Liver (tissue), 8 donors: ENCODE measurements at regions not wholly inside any gene's neighbourhood (a gene's known extent, or its start where the extent isn't known, plus 50 kb on each side); places are given as distances from the start of the nearest gene placed in this dataset.
"Not testable (repeated sequence)": the region's sequence is repeated elsewhere in the genome, so short reads cannot be mapped to it uniquely, and the experiment has no call there.

Experiments used
- DNase-seq: peaks from one replicate; pipeline ENCODE4 v3.0.0-alpha.2; 2017; ENCODE audit warnings: low spot score
- H3K27ac ChIP-seq, 2 donors: one replicate each; pipeline ENCODE4 v1.7.0; 2013; ENCODE audit warnings: inconsistent platforms in 2 of 2, low read length in 2 of 2, control low read depth in 1 of 2, low read depth in 1 of 2, mild to moderate bottlenecking in 1 of 2
- H3K27me3 ChIP-seq, 4 donors: one replicate each; pipeline versions ENCODE4 v1.6.1 to v1.7.0; 2013; ENCODE audit warnings: low read length in 3 of 4, inconsistent platforms in 1 of 4, mild to moderate bottlenecking in 1 of 4, moderate library complexity in 1 of 4; ENCODE audit not compliant: control insufficient read depth in 4 of 4, insufficient read depth in 4 of 4
- H3K36me3 ChIP-seq, 4 donors: one replicate each; pipeline versions ENCODE4 v1.6.1 to v1.7.0; 2013; ENCODE audit warnings: low read length in 3 of 4, mild to moderate bottlenecking in 3 of 4, low read depth in 1 of 4, moderate library complexity in 1 of 4; ENCODE audit not compliant: control insufficient read depth in 4 of 4, insufficient read depth in 3 of 4
- H3K4me1 ChIP-seq, 4 donors: one replicate each; pipeline versions ENCODE4 v1.6.1 to v1.7.0; 2013; ENCODE audit warnings: low read length in 3 of 4, mild to moderate bottlenecking in 3 of 4, moderate library complexity in 1 of 4; ENCODE audit not compliant: control insufficient read depth in 4 of 4, insufficient read depth in 4 of 4
- H3K4me3 ChIP-seq, 3 donors: one replicate each; pipeline versions ENCODE4 v1.6.1 to v1.7.0; 2013; ENCODE audit warnings: low read length in 3 of 3, control low read depth in 1 of 3, low read depth in 1 of 3, mild to moderate bottlenecking in 1 of 3
- H3K9ac ChIP-seq, 2 donors: one replicate each; pipeline ENCODE4 v1.7.0; 2013; ENCODE audit warnings: low read length in 2 of 2, mild to moderate bottlenecking in 2 of 2, moderate library complexity in 2 of 2, control low read depth in 1 of 2, low read depth in 1 of 2
- H3K9me3 ChIP-seq, 4 donors: one replicate each; pipeline versions ENCODE4 v1.6.1 to v1.7.0; 2013; ENCODE audit warnings: low read length in 3 of 4; ENCODE audit not compliant: control insufficient read depth in 4 of 4
- EGR1 ChIP-seq, 2 donors: IDR thresholded peaks; 2 replicates each; pipeline ENCODE4 v1.6.1; 2016 to 2018; ENCODE audit warnings: antibody characterized with exemption in 2 of 2, low read depth in 2 of 2
- FOXA1 ChIP-seq: IDR thresholded peaks from 2 replicates; pipeline ENCODE4 v1.6.1; 2016; ENCODE audit warnings: antibody characterized with exemption
- FOXA2 ChIP-seq: IDR thresholded peaks from 2 replicates; pipeline ENCODE4 v1.6.1; 2016; ENCODE audit warnings: antibody characterized with exemption
- GABPA ChIP-seq, 2 donors: IDR thresholded peaks in 1 of 2; conservative IDR thresholded peaks in 1 of 2; 2 replicates each; pipeline ENCODE4 v1.6.1; 2016; ENCODE audit warnings: antibody characterized with exemption in 2 of 2, mild to moderate bottlenecking in 1 of 2, moderate library complexity in 1 of 2
- HNF4A ChIP-seq, 2 donors: conservative IDR thresholded peaks; 2 replicates each; pipeline ENCODE4 v1.6.1; 2016; ENCODE audit warnings: antibody characterized with exemption in 2 of 2, mild to moderate bottlenecking in 2 of 2
- HNF4G ChIP-seq: IDR thresholded peaks from 2 replicates; pipeline ENCODE4 v1.6.1; 2016; ENCODE audit warnings: antibody characterized with exemption
- JUND ChIP-seq, 2 donors: IDR thresholded peaks; 2 replicates each; pipeline ENCODE4 v1.6.1; 2016; ENCODE audit warnings: antibody characterized with exemption in 2 of 2
- NR2F2 ChIP-seq: IDR thresholded peaks from 2 replicates; pipeline ENCODE4 v1.6.1; 2016; ENCODE audit warnings: antibody characterized with exemption
- RAD21 ChIP-seq, 2 donors: IDR thresholded peaks; 2 replicates each; pipeline ENCODE4 v1.6.1; 2016; ENCODE audit warnings: antibody characterized with exemption in 2 of 2, mild to moderate bottlenecking in 2 of 2
- RXRA ChIP-seq, 2 donors: IDR thresholded peaks; 2 replicates each; pipeline ENCODE4 v1.6.1; 2017 to 2018; ENCODE audit warnings: antibody characterized with exemption in 2 of 2, mild to moderate bottlenecking in 1 of 2
- SP1 ChIP-seq: IDR thresholded peaks from 2 replicates; pipeline ENCODE4 v1.6.1; 2018; ENCODE audit warnings: antibody characterized with exemption, mild to moderate bottlenecking
- TAF1 ChIP-seq: conservative IDR thresholded peaks from 2 replicates; pipeline ENCODE4 v1.6.1; 2016; ENCODE audit warnings: antibody characterized with exemption, mild to moderate bottlenecking
- YY1 ChIP-seq: IDR thresholded peaks from 2 replicates; pipeline ENCODE4 v1.6.1; 2016; ENCODE audit warnings: antibody characterized with exemption, mild to moderate bottlenecking
- WGBS: extraction: QIAGEN DNeasy Blood & Tissue Kit; methylation state at CpG from one replicate; pipeline ENCODE4 v1.1.7; 2013; 5-methylcytosine and 5-hydroxymethylcytosine counted together
- TF ChIP-seq, protein P1 (sequence below): IDR thresholded peaks from 2 replicates; pipeline ENCODE4 v1.6.1; 2016; ENCODE audit warnings: antibody characterized with exemption
- TF ChIP-seq, protein P2 (sequence below): fragments of 150-350 bp; IDR thresholded peaks from 2 replicates; pipeline ENCODE4 v1.5.1; 2017; ENCODE audit warnings: improper control_type of control experiment, low read depth, low read length; ENCODE audit not compliant: missing input control
- TF ChIP-seq, protein P3 (sequence below): IDR thresholded peaks from 2 replicates; pipeline ENCODE4 v1.6.1; 2016; ENCODE audit warnings: antibody characterized with exemption
- TF ChIP-seq, protein P4 (sequence below): IDR thresholded peaks from 2 replicates; pipeline ENCODE4 v1.6.1; 2016; ENCODE audit warnings: antibody characterized with exemption, mild to moderate bottlenecking
- TF ChIP-seq, protein P5 (sequence below): IDR thresholded peaks from 2 replicates; pipeline ENCODE4 v1.6.1; 2016; ENCODE audit warnings: antibody characterized with exemption
- donor health status: healthy.
- donor health status: healthy.
- donor health status: healthy.
- donor health status: healthy.
- donor health status: healthy.

DNA sequence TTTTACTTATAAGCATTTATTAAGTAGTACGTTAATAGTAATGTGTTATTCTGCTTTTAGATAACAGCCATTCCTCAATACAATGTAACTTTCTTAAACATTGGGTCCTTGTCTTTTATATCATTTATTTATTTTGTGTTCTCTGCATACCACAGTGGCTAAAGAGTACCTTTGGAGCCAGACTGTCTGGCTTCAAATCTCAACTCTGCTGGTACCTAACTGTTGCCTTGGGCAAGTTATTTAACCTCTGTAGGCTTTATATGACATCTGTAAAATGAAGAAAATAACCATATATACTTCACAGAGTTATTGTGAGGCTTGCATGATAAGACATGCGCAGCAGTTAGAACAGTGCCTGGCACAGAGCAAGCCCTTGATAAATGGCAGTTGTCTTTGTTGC is 397.6 kb downstream of the MDFIC start:
- 85% methylated on average over 2 of the region's 2 CpGs for WGBS

DNA sequence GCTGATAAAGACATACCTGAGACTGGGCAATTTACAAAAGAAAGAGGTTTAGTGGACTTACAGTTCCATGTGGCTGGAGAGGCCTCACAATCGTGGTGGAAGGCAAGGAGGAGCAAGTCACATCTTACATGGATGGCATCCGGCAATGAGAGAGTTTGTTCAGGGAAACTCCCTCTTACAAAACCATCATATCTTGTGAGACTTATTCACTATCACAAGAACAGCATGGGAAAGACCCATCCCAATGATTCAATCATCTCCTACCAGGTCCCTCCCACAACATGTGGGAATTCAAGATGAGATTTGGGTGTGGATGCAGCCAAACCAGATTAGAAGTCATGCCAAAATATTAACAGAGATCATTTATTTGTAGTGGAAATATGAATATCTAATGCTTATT is 388.4 kb downstream of the MDFIC start:
- H3K27ac ChIP-seq, H3K27me3 ChIP-seq: not testable (repeated sequence)
- WGBS: 78% methylated on average over 2 of the region's 2 CpGs

More for the DNA sequence above, 397.6 kb downstream of the MDFIC start:
- Histone ChIP-seq H3K27me3 (no peaks in the 10 kb centered on the region), H3K9ac (no peak overlapping the region), H3K9me3 (no peaks in the 10 kb centered on the region), H3K4me3 (no peak overlapping the region), H3K36me3 (no peaks in the 10 kb centered on the region), H3K27ac (no peak overlapping the region), H3K4me1 (no peaks in the 10 kb centered on the region)
- TF ChIP-seq RAD21 (IDR thresholded peaks at IDR 0.05) (no peak), FOXA2 (no peak), FOXA1 (no peak), EGR1 (IDR thresholded peaks at IDR 0.05; ENCODE audit: low read depth in 2 of 2) (no peak), TAF1 (no peak), RXRA (IDR thresholded peaks at IDR 0.05) (no peak), HNF4A (conservative IDR thresholded peaks at IDR 0.05) (no peak), HNF4G (no peak), JUND (IDR thresholded peaks at IDR 0.05) (no peak), NR2F2 (no peak), GABPA (IDR thresholded peaks at IDR 0.05 in 1 of 2, conservative IDR thresholded peaks at IDR 0.05 in 1 of 2) (no peak), SP1 (no peak), YY1 (no peak)
- TF ChIP-seq, protein P1, sequence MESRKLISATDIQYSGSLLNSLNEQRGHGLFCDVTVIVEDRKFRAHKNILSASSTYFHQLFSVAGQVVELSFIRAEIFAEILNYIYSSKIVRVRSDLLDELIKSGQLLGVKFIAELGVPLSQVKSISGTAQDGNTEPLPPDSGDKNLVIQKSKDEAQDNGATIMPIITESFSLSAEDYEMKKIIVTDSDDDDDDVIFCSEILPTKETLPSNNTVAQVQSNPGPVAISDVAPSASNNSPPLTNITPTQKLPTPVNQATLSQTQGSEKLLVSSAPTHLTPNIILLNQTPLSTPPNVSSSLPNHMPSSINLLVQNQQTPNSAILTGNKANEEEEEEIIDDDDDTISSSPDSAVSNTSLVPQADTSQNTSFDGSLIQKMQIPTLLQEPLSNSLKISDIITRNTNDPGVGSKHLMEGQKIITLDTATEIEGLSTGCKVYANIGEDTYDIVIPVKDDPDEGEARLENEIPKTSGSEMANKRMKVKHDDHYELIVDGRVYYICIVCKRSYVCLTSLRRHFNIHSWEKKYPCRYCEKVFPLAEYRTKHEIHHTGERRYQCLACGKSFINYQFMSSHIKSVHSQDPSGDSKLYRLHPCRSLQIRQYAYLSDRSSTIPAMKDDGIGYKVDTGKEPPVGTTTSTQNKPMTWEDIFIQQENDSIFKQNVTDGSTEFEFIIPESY: no peak
- TF ChIP-seq, protein P2, sequence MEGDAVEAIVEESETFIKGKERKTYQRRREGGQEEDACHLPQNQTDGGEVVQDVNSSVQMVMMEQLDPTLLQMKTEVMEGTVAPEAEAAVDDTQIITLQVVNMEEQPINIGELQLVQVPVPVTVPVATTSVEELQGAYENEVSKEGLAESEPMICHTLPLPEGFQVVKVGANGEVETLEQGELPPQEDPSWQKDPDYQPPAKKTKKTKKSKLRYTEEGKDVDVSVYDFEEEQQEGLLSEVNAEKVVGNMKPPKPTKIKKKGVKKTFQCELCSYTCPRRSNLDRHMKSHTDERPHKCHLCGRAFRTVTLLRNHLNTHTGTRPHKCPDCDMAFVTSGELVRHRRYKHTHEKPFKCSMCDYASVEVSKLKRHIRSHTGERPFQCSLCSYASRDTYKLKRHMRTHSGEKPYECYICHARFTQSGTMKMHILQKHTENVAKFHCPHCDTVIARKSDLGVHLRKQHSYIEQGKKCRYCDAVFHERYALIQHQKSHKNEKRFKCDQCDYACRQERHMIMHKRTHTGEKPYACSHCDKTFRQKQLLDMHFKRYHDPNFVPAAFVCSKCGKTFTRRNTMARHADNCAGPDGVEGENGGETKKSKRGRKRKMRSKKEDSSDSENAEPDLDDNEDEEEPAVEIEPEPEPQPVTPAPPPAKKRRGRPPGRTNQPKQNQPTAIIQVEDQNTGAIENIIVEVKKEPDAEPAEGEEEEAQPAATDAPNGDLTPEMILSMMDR: no peak
- TF ChIP-seq, protein P3, sequence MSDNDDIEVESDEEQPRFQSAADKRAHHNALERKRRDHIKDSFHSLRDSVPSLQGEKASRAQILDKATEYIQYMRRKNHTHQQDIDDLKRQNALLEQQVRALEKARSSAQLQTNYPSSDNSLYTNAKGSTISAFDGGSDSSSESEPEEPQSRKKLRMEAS: no peak
- TF ChIP-seq, protein P4, sequence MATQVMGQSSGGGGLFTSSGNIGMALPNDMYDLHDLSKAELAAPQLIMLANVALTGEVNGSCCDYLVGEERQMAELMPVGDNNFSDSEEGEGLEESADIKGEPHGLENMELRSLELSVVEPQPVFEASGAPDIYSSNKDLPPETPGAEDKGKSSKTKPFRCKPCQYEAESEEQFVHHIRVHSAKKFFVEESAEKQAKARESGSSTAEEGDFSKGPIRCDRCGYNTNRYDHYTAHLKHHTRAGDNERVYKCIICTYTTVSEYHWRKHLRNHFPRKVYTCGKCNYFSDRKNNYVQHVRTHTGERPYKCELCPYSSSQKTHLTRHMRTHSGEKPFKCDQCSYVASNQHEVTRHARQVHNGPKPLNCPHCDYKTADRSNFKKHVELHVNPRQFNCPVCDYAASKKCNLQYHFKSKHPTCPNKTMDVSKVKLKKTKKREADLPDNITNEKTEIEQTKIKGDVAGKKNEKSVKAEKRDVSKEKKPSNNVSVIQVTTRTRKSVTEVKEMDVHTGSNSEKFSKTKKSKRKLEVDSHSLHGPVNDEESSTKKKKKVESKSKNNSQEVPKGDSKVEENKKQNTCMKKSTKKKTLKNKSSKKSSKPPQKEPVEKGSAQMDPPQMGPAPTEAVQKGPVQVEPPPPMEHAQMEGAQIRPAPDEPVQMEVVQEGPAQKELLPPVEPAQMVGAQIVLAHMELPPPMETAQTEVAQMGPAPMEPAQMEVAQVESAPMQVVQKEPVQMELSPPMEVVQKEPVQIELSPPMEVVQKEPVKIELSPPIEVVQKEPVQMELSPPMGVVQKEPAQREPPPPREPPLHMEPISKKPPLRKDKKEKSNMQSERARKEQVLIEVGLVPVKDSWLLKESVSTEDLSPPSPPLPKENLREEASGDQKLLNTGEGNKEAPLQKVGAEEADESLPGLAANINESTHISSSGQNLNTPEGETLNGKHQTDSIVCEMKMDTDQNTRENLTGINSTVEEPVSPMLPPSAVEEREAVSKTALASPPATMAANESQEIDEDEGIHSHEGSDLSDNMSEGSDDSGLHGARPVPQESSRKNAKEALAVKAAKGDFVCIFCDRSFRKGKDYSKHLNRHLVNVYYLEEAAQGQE: no peak
- TF ChIP-seq, protein P5, sequence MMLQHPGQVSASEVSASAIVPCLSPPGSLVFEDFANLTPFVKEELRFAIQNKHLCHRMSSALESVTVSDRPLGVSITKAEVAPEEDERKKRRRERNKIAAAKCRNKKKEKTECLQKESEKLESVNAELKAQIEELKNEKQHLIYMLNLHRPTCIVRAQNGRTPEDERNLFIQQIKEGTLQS: no peak
- no peak for DNase-seq

More for the DNA sequence above, 388.4 kb downstream of the MDFIC start:
- not testable (repeated sequence) for H3K36me3 ChIP-seq, H3K9me3 ChIP-seq, H3K4me3 ChIP-seq, DNase-seq, H3K9ac ChIP-seq, H3K4me1 ChIP-seq
